AG09309 (cell line): ENCODE measurements at regions not wholly inside any gene's neighbourhood (a gene's known extent, or its start where the extent isn't known, plus 50 kb on each side); places are given as distances from the start of the nearest gene placed in this dataset.
"Not testable (repeated sequence)": the region's sequence is repeated elsewhere in the genome, so short reads cannot be mapped to it uniquely, and the experiment has no call there.

Source experiments
- DNase-seq: peaks from one replicate; pipeline ENCODE4 v3.0.0-alpha.2; 2010; ENCODE audit warnings: low read depth
- H3K4me3 ChIP-seq: 2 replicates; pipeline ENCODE4 v1.5.1; 2011; ENCODE audit warnings: mild to moderate bottlenecking, low read depth, low read length, moderate library complexity; ENCODE audit not compliant: control insufficient read depth
- TF ChIP-seq, protein P1 (sequence below): IDR thresholded peaks from 2 replicates; pipeline ENCODE4 v1.5.1; 2011; ENCODE audit warnings: mild to moderate bottlenecking, low read depth, low read length, inconsistent platforms; ENCODE audit not compliant: insufficient read depth, control insufficient read depth; ENCODE audit errors: missing control alignments

DNA sequence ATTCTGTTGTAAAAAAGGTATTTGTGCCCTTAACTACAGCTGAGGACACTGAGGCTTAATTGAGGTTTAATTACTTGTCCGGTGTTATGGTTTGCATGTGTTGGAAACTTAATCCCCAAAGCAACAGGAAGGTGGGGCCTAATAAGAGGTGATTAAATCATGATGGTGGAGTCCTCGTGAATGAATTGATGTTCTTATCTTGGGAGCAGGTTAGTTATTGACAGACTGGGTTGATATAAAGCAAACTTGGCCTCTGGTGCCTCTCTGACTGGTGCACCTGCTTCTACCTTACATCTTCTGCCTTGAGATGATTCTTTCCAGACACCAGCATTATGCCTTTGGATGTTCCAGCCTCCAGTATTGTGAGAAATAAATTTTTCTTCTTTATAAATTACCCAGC is 306.5 kb upstream of the HS3ST5 start:
- H3K4me3 ChIP-seq, result no peak overlapping the region
- TF ChIP-seq, protein P1, sequence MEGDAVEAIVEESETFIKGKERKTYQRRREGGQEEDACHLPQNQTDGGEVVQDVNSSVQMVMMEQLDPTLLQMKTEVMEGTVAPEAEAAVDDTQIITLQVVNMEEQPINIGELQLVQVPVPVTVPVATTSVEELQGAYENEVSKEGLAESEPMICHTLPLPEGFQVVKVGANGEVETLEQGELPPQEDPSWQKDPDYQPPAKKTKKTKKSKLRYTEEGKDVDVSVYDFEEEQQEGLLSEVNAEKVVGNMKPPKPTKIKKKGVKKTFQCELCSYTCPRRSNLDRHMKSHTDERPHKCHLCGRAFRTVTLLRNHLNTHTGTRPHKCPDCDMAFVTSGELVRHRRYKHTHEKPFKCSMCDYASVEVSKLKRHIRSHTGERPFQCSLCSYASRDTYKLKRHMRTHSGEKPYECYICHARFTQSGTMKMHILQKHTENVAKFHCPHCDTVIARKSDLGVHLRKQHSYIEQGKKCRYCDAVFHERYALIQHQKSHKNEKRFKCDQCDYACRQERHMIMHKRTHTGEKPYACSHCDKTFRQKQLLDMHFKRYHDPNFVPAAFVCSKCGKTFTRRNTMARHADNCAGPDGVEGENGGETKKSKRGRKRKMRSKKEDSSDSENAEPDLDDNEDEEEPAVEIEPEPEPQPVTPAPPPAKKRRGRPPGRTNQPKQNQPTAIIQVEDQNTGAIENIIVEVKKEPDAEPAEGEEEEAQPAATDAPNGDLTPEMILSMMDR, result no peak
- no peak for DNase-seq

DNA sequence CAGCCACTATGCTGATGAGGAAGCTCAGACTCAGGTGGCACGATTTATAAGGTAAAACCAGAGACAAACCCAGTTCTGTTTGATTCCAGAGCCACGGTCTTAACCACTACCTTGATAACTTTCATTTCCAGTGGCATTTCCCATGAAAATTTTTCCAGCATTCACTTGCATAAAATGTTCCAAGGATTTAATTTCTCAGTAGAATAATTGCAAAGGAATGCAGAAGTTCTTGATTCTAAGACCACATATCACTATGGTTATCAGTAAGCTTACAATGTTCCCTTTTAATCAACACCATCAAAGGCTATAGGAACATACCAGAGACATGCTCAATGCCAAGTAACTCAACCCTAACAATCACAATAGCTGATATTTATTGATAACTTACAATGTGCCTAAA is 306.0 kb upstream of the HS3ST5 start:
- no peak overlapping the region for H3K4me3 ChIP-seq
- TF ChIP-seq, protein P1, result no peak
- DNase-seq, result no peak

DNA sequence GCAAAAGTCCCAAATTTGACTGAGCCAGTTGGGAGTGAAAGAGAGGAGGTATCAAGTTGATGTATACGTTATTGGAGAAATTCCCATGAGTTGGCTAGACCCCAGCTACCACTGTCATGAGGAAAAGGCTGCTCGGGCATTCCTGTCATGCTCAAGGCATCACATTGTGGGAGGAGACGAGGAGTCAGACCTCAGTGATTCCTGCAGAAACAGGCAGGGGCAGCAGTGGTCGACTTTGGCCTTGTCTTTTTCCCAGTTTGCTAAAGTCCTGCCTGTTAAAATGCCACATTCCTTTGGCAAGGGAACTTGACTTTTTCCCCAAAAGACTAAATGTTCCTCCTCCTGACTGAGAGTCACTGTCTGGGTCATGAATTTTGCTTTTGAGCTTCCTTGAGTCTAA is 295.5 kb upstream of the HS3ST5 start:
- TF ChIP-seq, protein P1, result no peak
- no peak for DNase-seq
- no peak overlapping the region for H3K4me3 ChIP-seq

DNA sequence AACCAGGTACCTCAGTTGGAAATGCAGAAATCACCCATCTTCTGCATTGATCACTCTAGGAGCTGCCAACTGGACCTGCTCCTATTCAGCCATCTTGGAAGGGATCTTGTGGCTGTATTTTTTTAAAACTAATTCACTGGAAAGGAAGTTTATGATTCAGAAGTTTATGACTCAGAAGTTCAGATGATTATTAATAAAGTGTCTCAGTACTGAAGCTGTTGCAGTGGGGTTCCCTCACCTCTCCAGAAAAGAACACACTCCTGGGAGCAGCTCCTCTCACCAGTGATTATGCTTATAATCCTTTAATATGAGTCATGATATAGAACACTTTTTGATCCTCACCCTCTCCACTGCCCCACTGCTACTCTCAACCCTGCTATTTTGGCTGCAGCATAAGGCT is 291.2 kb upstream of the HS3ST5 start:
- H3K4me3 ChIP-seq, result no peak overlapping the region
- DNase-seq, result no peak
- TF ChIP-seq, protein P1, result no peak

DNA sequence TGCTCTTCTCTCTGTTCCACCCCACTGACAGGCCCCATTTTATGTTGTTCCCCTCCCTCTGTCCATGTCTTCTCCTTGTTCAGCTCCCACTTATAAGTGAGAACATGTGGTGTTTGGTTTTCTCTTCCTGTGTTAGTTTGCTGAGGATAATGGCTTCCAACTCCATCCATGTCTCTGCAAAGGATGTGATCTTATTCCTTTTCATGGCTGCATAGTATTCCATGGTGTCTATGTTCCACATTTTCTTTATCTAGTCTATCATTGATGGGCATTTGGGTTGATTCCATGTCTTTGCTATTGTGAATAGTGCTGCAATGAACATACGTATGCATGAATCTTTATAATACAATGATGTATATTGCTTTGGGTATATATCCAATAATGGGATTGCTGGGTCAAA is 283.4 kb upstream of the HS3ST5 start:
- not testable (repeated sequence) for H3K4me3 ChIP-seq, DNase-seq

DNA sequence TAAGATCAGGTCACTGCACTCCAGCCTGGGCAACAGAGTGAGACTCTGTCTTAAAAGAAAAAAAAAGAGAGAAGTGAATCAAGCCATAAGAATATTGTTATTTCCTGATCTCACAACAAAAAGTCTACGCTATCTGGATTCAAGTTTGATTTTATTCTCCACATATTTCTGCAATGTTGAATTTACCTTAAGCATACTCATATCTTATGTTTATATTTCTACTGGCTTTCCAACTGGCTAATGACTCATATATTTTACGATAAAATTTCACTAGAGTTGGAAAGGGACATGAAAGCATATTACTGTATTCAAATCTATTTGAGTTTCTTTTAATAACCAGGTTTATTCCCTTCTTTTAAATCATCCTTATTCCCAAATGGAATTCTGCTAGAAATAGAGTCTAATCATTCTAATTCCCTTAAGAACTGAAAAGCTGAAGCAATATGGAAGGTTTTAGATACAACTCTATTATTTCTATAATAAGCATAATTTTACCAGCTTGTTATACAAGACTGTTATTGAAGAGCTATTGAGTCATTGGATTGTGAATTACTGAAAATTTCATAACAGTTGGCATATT is 276.9 kb upstream of the HS3ST5 start:
- no peak overlapping the region for H3K4me3 ChIP-seq
- DNase-seq, result no peak
- TF ChIP-seq, protein P1, result no peak

DNA sequence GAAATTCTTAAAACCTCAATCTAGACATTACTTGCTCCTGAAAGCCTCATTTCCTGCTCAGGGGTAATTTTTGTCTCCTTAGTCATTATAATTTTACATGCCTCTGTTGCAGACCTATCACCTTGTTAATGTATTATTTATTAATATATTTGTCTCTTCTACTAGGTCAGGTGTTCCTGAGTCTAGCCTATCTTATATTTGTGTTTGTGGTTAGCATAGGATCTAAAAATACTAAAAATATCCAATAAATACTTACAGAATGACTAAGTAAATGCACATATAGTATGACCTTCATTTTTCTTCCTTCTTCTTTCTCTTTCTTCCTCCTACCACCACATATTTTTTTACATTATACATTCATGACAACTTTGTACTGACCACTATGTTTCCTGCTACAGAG is 268.9 kb upstream of the HS3ST5 start:
- no peak for DNase-seq
- no peak overlapping the region for H3K4me3 ChIP-seq
- TF ChIP-seq, protein P1, result no peak
